ENCODE measurements at regions not wholly inside any gene's neighbourhood (a gene's known extent, or its start where the extent isn't known, plus 50 kb on each side); places are given as distances from the start of the nearest gene placed in this dataset.

GRCh38 chr1:5364591-5364990 lies 627.6 kb downstream of the NPHP4 start:
- no peaks in the 10 kb centered on the region for H3K36me3 ChIP-seq (ENCODE audit: control insufficient read depth in 2 of 3, insufficient read depth in 3 of 3, low read length in 3 of 3)
- H3K9ac ChIP-seq (ENCODE audit: low read length in 3 of 3), result no peak overlapping the region
- H3K9me3 ChIP-seq (ENCODE audit: control insufficient read depth in 2 of 3, insufficient read depth in 1 of 3, low read length in 3 of 3), result no peaks in the 10 kb centered on the region
- TF ChIP-seq CTCF (IDR thresholded peaks at IDR 0.05; ENCODE audit: borderline replicate concordance, extremely low read depth, insufficient read depth), result no peak
- DNase-seq (no peak), FAIRE-seq (no peak)
- no peak overlapping the region for H3K4me3 ChIP-seq (ENCODE audit: low read length in 3 of 3)
- H3K27ac ChIP-seq (ENCODE audit: low read depth in 2 of 2, low read length in 2 of 2), result no peak overlapping the region
- H3K4me1 ChIP-seq (ENCODE audit: control insufficient read depth in 2 of 3, insufficient read depth in 2 of 3, low read depth in 1 of 3, low read length in 3 of 3), result no peaks in the 10 kb centered on the region
- intact Hi-C loops (cut with DNase I), result no loop called here
- H3K27me3 ChIP-seq (ENCODE audit: control insufficient read depth, insufficient read depth, low read length), result no peaks in the 10 kb centered on the region

GRCh38 chr1:5354681-5355080 lies 637.5 kb downstream of the NPHP4 start:
- no peak overlapping the region for H3K9ac ChIP-seq (ENCODE audit: low read length in 3 of 3)
- no peak for DNase-seq
- no peak for TF ChIP-seq CTCF (IDR thresholded peaks at IDR 0.05; ENCODE audit: borderline replicate concordance, extremely low read depth, insufficient read depth)
- peaks cover 0 to 7% (median 0%) of the 10 kb centered on the region in 3 donors for H3K9me3 ChIP-seq (ENCODE audit: control insufficient read depth in 2 of 3, insufficient read depth in 1 of 3, low read length in 3 of 3)
- no peaks in the 10 kb centered on the region for H3K4me1 ChIP-seq (ENCODE audit: control insufficient read depth in 2 of 3, insufficient read depth in 2 of 3, low read depth in 1 of 3, low read length in 3 of 3)
- FAIRE-seq, result no peak
- H3K27me3 ChIP-seq (ENCODE audit: control insufficient read depth, insufficient read depth, low read length), result no peaks in the 10 kb centered on the region
- intact Hi-C loops (cut with DNase I), result no loop called here
- H3K27ac ChIP-seq (ENCODE audit: low read depth in 2 of 2, low read length in 2 of 2), result no peak overlapping the region
- H3K36me3 ChIP-seq (ENCODE audit: control insufficient read depth in 2 of 3, insufficient read depth in 3 of 3, low read length in 3 of 3), result no peaks in the 10 kb centered on the region
- no peak overlapping the region for H3K4me3 ChIP-seq (ENCODE audit: low read length in 3 of 3)

GRCh38 chr1:5351366-5351765 lies 640.9 kb downstream of the NPHP4 start:
- no peak overlapping the region for H3K27ac ChIP-seq (ENCODE audit: low read depth in 2 of 2, low read length in 2 of 2)
- intact Hi-C loops (cut with DNase I), result no loop called here
- no peaks in the 10 kb centered on the region for H3K36me3 ChIP-seq (ENCODE audit: control insufficient read depth in 2 of 3, insufficient read depth in 3 of 3, low read length in 3 of 3)
- H3K27me3 ChIP-seq (ENCODE audit: control insufficient read depth, insufficient read depth, low read length), result no peaks in the 10 kb centered on the region
- no peak for DNase-seq
- no peak for TF ChIP-seq CTCF (IDR thresholded peaks at IDR 0.05; ENCODE audit: borderline replicate concordance, extremely low read depth, insufficient read depth)
- H3K9ac ChIP-seq (ENCODE audit: low read length in 3 of 3), result no peak overlapping the region
- FAIRE-seq, result no peak
- no peaks in the 10 kb centered on the region for H3K4me1 ChIP-seq (ENCODE audit: control insufficient read depth in 2 of 3, insufficient read depth in 2 of 3, low read depth in 1 of 3, low read length in 3 of 3)
- H3K4me3 ChIP-seq (ENCODE audit: low read length in 3 of 3), result no peak overlapping the region
- H3K9me3 ChIP-seq (ENCODE audit: control insufficient read depth in 2 of 3, insufficient read depth in 1 of 3, low read length in 3 of 3), result peaks cover 0 to 7% (median 0%) of the 10 kb centered on the region in 3 donors

GRCh38 chr1:5349526-5349925 lies 642.7 kb downstream of the NPHP4 start:
- no peak overlapping the region for H3K4me3 ChIP-seq (ENCODE audit: low read length in 3 of 3)
- no peak for TF ChIP-seq CTCF (IDR thresholded peaks at IDR 0.05; ENCODE audit: borderline replicate concordance, extremely low read depth, insufficient read depth)
- DNase-seq (peak in 1 of 5 donors; percentile 19), FAIRE-seq (no peak)
- no peak overlapping the region for H3K9ac ChIP-seq (ENCODE audit: low read length in 3 of 3)
- H3K27ac ChIP-seq (ENCODE audit: low read depth in 2 of 2, low read length in 2 of 2), result no peak overlapping the region
- intact Hi-C loops (cut with DNase I), result no loop called here
- H3K9me3 ChIP-seq (ENCODE audit: control insufficient read depth in 2 of 3, insufficient read depth in 1 of 3, low read length in 3 of 3), result peaks cover 0 to 7% (median 0%) of the 10 kb centered on the region in 3 donors
- H3K27me3 ChIP-seq (ENCODE audit: control insufficient read depth, insufficient read depth, low read length), result no peaks in the 10 kb centered on the region
- H3K36me3 ChIP-seq (ENCODE audit: control insufficient read depth in 2 of 3, insufficient read depth in 3 of 3, low read length in 3 of 3), result no peaks in the 10 kb centered on the region
- H3K4me1 ChIP-seq (ENCODE audit: control insufficient read depth in 2 of 3, insufficient read depth in 2 of 3, low read depth in 1 of 3, low read length in 3 of 3), result no peaks in the 10 kb centered on the region
